ENCODE measurements at regions not wholly inside any gene's neighbourhood (a gene's known extent, or its start where the extent isn't known, plus 50 kb on each side); places are given as distances from the start of the nearest gene placed in this dataset.

DNA sequence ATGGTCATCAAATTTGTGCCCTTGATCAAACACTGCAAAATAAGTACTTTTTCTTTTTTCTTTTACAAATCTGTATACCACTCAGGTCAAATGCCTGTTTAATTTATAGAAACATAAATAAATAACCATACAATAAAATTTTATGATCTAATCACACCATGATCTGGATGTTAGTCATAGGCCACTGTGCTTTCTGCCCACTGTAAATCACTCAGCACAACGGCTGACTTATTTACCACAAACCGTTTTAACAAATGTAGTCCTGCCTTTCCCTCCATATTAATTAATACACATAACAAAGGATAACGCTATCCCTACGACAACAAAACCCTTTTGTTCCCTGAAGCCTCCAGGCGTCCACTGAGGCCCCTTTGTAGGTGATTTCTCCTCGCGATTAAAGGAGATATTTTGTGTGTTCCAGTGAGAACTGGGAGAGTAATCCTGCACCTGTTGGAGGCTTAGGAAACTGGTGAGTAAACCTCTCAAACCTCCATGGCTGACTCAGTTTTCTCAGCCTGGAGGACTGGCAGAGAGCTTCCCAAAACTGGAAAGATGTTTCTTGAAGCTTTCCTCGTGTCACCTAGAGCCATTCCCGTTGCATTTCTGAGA, 477.1 kb upstream of the SGCG start:
- no peak for DNase-seq

DNA sequence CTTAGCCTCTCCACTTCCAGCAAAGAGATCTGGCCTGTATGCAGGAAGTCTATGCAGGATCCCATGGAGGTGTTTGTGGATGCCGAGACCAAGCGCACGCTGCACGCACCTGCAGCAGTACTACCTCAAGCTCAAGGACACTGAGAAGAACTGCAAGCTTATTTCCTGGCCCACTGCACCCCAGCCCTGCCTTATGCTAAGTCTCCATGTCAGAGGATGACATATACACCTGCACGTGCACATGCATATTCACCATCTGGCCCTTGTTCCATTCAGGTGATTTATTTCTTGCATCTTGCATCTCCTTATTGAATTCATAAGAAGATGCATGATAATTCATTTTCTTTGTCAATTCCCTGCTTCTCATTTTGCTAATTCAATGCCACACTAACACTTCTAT, 472.8 kb upstream of the SGCG start:
- DNase-seq, result no peak

DNA sequence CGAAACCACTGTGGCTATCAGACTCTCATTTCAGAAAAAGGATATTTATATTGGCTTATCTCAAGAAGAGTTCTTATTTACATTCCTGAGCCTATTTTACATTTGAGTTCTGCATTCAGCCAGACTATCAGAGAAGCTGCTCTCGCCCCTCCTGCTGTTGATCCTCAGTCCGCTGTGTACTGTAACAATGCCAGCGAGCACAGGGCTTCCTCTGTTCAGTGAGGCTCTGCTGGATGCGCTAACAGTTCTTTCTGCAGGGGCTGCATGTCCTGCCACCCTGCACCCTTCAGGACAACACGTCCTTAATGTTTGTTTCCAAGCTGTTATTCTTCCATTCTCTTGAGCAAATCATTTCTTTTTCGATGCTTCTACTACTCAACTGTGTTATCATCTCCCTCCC, 463.7 kb upstream of the SGCG start:
- DNase-seq, result no peak

DNA sequence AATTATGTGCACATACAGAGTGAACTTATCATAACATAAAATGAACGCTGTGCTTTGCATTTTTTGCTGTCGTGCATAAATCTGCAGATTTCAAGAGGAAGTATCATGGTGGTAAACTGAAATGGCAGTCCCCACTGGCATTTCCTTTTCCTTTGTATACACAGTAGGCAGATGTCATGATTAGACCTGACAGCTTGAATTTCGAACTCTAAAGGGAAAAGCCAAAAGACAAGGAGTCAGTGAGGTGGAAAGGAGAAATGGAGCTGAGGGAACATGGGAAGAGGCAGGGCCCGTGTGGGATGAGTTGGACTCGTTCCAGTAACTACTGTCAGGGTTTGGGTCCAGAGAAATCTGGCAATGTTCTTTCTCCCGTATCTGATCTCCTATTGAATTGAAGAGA, 454.1 kb upstream of the SGCG start:
- DNase-seq, result no peak

DNA sequence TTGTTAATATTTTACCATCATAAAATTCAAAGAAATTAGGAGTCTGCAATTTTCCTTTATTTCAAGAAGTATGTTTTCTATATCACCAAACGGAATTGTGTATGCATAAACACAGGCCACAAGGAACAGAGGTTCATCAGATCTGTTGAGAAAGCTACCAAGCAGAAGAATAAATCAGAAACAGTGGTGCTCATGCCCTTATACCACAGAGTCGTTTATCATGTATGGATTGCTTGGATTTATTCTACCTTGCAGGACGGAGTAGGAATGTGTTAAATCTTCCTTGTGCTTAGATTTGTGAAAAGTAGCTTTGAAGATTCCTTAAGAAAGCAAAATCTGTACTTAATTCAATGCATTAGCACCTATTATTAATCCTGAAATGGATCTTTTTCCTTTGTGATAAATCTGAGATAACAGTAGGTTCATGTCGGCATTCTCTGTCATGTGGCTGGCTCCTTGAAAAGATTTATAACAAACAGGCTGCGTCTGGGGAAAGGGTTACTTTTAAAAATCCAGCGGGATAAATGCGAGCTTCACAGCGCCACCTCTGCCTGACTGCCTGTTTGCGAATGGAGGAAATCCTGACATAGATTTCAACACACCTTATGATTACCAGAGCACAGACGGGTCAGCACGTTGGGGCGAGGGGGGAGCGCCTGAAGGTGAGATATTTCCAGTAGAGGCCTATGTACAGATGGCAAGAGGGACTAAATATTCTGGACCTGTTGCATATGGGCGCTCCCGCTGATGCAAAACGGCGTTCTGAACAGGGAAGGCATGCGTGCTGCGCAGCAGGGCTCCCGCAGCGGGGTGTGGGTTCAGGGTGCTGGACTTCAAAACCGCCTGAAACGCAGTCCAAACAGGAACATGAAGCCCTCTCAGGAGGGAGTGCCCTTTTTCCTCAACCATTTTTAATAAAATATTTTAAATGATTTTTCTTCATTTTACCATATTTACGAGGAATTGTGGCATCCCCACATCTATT, 445.5 kb upstream of the SGCG start:
- no peak for DNase-seq

DNA sequence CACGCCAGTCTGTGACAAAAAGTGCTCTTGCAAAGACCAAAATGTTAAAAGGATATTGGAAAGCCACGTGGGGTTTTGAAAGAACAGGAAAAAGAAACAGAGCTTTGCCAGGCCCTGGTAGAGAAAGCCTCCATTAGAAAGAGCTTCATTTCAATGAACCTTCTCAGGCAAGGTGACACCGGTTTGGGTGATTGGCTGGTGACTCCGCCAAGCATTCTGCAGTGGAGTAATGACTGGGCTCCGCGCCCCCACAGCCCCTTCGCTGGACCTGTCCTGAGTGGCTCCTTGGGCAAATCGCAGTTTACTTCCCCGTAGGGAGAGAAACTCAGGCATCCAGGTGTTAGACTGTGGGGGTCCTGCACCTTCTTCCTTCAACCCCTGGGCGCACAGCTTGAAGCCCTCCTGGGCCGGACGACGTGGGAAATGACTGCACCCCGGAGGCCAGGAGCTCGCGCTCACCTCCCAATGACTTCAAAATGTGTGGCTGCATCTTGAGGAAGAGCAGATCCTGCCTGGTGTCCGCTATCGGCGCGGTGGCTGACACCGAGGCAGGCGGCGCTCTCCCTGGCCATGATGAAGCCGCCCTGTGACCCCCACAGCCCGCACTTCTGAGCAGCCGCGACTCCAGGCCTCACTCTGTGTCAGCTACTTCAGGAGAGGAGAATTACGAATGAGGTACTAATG, 444.6 kb upstream of the SGCG start:
- no peak for DNase-seq

DNA sequence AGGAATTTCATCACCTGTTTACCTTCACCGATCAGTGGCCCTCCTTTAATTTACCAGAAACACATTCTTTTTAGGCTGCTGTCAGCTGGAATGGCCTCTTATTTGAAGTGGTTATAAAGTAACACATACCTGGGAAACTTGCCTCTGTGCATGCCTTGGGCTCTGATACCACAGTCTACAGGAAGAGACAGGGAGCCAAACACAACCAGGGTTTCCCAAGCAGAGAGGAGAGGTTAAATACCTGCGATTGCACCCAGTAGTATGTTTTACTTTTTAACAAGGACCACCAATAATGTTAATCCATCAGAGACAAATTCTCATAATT, 444.0 kb upstream of the SGCG start:
- DNase-seq, result no peak

DNA sequence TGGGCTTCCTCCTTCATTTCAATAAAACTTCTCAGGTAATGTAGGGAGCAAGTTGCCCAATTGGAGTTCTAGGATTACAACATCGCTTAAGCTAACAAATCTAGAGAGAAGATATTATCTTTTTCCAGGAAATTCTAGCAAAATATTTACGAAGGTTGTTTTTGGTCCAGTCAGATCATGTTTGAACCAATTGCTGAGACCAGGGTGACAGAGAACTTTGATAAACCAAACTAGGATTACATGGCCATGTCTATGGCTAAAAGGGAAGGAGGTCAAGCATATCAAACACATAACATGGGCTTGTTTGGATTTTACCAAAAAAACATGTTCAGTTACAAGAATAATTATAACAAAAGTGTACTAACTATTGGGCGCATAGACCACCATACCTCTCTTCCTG, 442.4 kb upstream of the SGCG start:
- no peak for DNase-seq

DNA sequence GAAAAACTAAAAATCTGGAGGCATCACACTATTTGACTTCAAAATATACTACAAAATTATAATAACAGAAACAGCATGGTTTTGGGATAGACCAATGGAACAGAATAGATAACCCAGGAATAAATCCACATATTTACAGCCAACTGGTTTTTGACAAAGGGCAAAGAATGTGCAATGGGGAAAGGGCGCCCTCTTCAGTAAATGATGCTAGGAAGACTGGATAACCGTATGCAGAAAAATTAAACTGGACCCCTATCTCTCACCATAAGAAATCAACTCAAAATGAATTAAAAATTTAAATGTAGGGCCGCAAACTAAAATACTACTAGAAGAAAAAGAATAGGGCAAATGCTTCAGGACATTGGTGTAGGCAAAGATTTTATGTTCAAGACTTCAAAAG, 440.5 kb upstream of the SGCG start:
- no peak for DNase-seq

DNA sequence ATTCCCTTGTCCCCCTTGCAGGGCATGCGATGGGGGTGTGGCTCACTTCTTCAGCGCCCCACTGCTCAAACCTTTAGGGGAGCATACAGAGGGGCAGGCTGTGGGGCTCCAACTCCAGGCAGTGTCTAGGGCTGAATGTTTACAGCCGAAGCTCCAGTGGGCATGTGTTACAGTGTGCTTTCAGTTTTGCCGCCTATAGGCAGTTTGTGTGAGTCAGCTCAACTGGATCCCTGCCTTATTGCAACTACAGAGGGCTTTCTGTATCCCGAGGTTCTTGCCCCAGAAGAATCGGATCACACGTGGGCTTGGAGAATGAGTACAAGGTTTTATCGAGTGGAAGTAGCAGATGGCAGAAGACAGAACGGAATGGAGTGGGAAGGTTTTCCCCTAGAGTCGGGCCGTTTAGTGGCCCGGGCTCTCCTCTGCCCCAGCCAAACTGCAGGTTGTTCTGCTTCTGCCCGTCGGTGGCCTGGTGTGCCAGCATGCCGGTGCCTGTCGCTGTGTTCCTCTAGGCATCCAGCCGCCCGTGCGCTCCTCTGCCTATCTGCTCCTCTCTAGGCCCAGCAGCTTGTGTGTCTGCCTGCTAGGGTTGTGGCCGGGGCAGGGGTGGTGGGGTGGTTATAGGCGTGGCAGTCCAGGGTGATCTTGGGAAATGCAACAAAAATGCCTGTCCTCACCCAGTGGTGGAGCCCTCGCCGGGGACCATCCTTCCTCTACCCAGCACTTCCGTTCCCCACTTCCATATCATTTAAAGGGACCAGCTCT, 435.9 kb upstream of the SGCG start:
- DNase-seq, result no peak

DNA sequence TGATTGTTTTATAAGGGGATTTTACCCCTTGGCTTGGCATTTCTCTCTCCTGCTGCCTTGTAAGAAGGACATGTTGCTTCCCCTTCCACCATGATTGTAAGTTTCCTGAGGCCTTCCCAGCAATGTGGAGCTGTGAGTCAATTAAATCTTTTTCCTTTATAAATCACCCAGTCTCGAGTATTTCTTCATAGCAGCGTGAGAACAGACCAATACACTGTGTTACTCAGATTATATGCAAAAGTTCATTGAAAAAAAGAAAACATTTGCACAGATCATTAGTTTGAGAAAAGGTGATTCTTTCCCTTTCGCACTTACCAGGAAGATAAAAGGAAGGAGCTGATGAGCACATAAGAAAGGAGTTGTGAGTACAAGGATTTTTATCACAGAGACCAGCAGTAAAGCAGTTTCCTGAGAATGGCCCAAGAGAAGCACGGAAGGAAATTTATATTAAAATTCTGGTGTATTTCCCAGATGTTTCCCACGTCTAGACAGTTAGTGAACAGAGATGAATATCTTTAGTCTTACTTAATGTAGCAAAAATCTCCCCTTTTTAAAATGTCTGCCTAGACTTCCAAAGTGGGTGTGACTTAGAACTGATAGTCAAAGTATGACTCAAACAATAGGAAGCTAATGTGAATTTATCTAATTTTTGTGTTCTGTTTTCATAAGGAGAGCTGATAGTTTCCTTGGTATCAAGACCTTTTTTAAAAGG, 431.8 kb upstream of the SGCG start:
- DNase-seq, result no peak

DNA sequence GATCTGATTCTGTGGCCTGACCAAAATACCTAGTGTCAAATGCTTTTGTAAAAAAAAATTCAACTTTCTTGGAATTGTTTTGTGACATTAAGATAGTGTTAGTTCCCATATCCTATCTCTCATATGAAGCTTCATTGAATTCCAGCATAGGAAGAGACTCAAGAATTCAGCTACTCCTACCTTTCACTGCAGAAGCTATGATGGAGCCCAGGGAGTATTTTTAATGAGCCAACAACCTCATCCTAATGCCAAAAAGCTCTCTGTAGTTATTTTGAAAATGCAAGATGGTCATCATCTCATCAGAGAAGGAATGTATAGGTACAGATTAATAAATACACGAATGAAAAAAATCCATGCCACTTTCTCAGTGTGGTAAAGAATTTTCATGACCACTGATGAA, 431.2 kb upstream of the SGCG start:
- DNase-seq, result no peak

DNA sequence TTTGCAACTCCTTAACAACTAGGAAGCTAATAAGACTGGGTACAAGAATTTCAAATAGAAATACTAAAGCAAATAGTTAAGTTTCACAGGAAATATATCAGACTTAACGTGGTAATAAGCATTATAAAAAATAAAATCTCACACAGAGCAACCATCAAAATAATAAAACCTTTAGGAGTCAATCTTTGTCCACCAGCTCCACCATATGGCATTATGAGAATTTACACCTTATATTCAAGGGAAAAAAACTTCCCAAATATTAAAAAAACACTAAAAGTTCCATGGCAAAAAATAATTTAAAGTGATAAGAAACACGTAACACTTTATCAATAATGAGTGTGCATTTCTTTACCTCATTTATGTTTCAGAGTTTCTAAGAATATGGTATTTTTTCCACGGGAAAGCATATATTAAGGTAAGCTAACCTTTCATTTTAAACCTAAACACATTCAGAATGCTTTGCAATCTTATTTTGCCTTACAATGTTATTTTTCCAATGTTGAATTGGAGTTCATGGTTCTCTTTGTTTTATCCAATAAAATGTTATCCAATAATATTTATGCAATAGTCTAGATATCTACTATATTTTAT, 423.2 kb upstream of the SGCG start:
- no peak for DNase-seq

DNA sequence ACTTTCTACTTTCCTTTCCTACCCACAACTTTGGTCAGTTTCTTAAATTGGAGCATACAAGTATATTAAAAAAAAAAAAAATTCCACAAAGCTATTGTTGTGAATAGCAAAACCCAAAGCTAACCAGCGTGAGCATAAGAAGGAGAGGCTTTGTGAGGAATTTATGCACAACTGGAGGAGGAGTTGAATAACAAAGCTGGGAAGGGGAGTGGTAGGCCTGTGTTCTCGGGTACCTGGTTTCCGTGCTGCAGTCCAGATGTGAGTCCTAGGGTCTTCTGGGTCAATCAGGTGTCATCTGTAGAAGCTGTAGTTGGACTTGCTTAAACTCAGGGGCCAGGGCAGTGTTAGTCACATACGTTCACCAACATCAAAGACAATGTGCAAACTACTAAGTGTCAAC, 422.5 kb upstream of the SGCG start:
- DNase-seq, result no peak

DNA sequence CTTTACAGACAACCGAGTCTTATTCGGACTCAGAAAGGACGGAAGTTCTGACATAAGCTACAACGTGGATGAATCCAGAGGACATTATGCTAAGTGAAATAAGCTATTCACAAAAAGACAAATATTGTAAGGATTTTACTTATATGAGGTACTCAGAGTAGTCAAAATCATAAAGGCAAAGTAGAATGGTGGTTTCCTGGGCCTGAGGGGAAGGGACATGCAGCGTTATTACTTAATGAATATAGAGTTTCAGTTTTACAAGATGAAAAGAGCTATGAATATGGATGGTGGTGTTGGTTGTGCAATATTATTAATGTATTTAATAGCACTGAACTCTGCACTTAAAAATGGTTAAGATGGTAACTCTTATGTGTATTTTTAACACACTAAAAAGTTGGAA, 419.1 kb upstream of the SGCG start:
- DNase-seq, result no peak

DNA sequence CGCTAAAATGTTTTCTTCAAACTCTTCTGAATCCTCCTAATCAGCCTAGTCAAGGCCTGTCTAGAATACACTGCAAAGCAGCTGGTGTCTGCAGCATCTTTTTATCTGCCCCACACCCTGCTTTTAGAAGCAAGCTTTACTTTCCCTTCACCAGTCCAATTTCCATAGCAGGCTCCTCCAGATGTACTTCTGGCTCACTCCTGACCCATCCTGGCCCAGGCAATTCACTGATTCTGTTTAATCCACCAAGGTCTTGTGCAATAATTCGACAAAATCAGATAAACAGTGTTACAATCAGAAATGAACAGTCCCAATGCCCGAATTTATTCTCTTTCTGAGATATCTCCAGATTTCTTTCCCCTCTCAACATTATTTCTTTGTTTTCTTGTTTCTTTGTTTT, 415.2 kb upstream of the SGCG start:
- no peak for DNase-seq

DNA sequence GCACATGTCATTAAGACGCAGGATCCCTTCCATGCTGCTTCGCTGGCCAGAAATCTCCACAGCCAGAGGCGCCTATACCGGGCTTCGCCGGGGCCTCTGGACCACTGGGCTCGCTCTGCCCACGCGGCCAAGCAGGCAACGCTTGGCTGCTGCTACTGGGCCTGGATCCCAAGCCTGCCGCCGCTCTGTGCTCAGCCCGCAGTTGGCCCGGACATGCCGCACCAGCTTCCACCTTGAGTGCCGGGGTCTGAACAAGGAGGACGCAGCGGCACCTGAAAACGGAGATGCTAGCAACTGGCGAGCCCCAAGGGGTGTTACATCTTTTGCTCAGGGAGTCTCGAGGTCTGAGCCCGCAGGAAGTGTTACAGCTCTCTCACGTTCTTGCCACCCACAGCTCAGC, 409.9 kb upstream of the SGCG start:
- DNase-seq, result no peak

DNA sequence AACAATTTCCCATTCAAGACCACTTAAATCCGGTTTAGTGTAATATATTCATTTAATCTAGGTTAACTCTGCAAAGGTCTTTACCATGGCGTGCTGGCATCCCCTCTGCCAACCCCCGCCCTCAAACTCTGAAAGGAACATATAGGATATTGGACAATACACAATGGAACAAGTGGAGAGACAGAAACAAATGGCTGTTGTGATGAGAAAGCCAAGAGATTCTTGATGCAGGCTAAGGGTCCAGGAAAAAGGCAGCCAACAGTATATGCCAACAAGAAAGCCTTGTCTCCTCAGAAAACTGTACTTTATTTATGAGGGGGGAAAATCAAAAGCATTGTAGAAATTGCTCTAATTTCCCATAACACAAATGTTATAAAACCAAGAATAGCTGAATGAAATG, 407.3 kb upstream of the SGCG start:
- no peak for DNase-seq

DNA sequence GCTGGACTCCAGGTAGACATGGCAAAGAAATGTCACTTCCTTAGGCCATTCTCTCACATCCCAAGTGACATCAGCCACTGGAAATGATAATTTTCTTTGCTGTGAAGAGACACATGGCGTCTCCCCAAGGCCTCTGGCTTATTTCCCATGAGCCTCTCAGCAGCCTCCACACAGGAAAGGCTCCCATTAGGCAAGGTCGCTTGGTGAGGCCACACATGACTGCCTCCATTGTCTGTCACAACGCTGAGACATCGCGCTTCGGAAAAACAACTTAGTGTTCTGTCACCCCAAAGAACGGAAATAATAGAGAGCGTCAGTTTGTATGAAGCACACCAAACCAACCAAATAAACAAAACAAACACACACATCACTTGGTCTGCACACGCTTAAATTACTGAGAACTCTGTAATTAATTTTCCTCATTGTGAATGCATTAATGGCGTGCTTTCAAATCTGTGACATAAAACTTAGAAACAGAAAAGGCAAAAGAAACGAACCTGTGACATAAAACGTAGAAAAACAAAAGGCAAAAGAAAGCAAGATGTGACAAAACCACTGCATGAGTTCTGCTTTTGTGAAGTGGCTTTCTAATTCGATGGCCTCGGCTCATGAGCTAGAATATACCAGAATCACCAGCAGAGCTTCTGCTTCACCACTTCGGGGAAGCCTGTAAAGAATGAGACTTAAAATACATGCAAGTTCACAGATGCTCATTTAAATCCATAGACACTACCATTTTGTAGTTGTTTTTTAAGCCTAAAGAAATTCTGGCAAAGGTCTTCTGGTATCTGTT, 404.2 kb upstream of the SGCG start:
- DNase-seq, result no peak

DNA sequence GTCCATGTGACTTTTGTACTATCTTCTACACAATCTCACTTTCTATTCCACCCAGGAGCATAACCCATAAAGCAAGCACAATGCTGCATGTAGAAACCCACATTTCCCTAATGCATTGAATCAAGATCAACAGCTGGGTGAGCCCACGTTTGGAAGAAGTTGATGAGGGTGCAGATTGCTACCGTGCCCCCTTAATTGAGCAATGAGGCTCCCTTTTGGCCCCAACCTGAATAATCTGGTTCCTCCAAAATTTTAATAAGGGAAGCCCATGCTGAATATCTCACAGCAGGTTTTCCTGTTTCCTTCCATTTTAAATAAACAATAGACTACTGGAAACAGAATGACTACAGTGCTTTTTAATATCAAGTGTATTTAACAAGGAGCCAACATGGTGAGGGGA, 403.6 kb upstream of the SGCG start:
- no peak for DNase-seq

DNA sequence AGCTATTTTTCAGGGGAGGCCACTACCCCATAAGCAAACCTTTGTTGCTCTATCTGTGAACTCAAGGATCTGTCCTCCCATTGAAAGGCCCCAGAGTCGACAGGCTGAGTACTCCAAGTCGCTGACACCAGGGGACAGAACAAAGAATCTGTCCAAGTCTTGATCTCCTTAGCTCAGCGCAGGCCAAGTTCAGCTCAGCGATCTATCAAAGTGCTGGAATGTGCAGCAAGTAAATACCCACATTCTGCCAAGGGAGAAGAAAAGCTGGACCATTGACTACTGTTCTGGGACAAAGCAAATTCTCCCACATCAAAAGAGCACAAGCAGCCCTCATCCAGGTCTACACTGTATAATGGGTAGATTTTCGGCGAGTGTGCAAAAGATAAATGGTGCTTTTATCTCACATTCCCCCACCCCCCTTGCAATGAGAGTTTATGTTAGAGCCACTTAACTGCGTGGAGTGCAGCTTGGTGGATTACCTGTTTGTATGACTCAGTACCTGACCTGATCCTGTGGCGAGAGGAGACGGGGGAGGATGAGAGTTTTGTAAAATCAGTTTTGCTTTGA, 391.7 kb upstream of the SGCG start:
- no peak for DNase-seq
